Osteocyte (in vitro differentiated cells): ENCODE measurements at regions not wholly inside any gene's neighbourhood (a gene's known extent, or its start where the extent isn't known, plus 50 kb on each side); places are given as distances from the start of the nearest gene placed in this dataset.
"Not testable (repeated sequence)": the region's sequence is repeated elsewhere in the genome, so short reads cannot be mapped to it uniquely, and the experiment has no call there.

ENCODE experiments used
- DNase-seq: peaks from one replicate; pipeline ENCODE4 v3.0.0; 2021; ENCODE audit warnings: mixed read lengths; ENCODE audit not compliant: unreplicated experiment; ENCODE audit errors: extremely low spot score
- H3K27ac Mint-ChIP-seq: one replicate; pipeline ENCODE4 v1.8.0; 2021; ENCODE audit warnings: mild to moderate bottlenecking, mixed read lengths; ENCODE audit not compliant: unreplicated experiment
- H3K27me3 Mint-ChIP-seq: one replicate; pipeline ENCODE4 v1.8.0; 2021; ENCODE audit warnings: mixed read lengths; ENCODE audit not compliant: unreplicated experiment
- H3K36me3 Mint-ChIP-seq: one replicate; pipeline ENCODE4 v1.8.0; 2021; ENCODE audit warnings: mixed read lengths; ENCODE audit not compliant: unreplicated experiment
- H3K4me1 Mint-ChIP-seq: one replicate; pipeline ENCODE4 v1.8.0; 2021; ENCODE audit warnings: mixed read lengths; ENCODE audit not compliant: unreplicated experiment
- H3K4me3 Mint-ChIP-seq: one replicate; pipeline ENCODE4 v1.8.0; 2021; ENCODE audit warnings: mild to moderate bottlenecking, moderate library complexity, mixed read lengths; ENCODE audit not compliant: unreplicated experiment
- H3K9me3 Mint-ChIP-seq: one replicate; pipeline ENCODE4 v1.8.0; 2021; ENCODE audit warnings: mixed read lengths; ENCODE audit not compliant: unreplicated experiment
- CTCF ChIP-seq: fragments of 200-600 bp; sonication (generic); IDR thresholded peaks from 2 replicates; pipeline ENCODE4 v1.5.0; 2021; ENCODE audit warnings: antibody characterized with exemption, mild to moderate bottlenecking, moderate library complexity

- Mint-ChIP-seq H3K27me3 (no peaks in the 10 kb centered on the region), H3K9me3 (peaks cover 8% of the 10 kb centered on the region), H3K4me1 (no peaks in the 10 kb centered on the region), H3K4me3 (no peak overlapping the region), H3K36me3 (no peaks in the 10 kb centered on the region), H3K27ac (no peak overlapping the region)
- no peak for DNase-seq
- no peak for TF ChIP-seq CTCF
Measured at GRCh38 chr9:31916591-31917241, 467.7 kb upstream of the ACO1 start.

DNA sequence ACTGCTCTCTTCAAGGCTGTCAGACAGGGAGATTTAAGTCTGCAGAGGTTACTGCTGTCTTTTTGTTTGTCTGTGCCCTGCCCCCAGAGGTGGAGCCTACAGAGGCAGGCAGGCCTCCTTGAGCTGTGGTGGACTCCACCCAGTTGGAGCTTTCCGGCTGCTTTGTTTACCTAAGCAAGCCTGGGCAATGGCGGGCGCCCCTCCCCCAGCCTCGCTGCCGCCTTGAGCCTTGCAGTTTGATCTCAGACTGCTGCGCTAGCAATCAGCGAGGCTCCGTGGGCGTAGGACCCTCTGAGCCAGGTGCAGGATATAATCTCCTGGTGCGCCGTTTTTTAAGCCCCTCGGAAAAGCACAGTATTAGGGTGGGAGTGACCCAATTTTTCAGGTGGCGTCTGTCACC lies 446.7 kb upstream of the ACO1 start:
- not testable (repeated sequence) for H3K9me3 Mint-ChIP-seq, H3K4me3 Mint-ChIP-seq, H3K4me1 Mint-ChIP-seq, H3K27me3 Mint-ChIP-seq, H3K27ac Mint-ChIP-seq, H3K36me3 Mint-ChIP-seq, DNase-seq

DNA sequence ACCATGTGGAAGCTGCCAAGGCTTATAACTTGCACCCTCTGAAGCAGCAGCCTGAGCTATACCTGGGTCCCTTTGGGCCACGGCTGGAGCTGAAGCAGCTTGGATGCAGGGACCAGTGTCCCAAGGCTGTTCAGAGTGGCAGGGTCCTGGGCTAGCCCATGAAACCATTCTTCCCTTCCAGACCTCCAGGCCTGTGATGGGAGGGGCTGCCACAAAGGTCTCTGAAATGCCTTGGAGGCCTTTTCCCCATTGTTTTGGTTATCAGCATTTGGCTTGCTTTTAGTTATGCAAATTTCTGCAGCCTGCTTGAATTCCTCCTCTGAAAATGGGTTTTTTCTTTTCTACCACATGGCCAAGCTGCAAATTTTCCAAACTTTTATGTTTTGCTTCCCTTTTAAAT lies 433.7 kb upstream of the ACO1 start:
- TF ChIP-seq CTCF: no peak
- Mint-ChIP-seq H3K4me1 (no peaks in the 10 kb centered on the region), H3K27me3 (no peaks in the 10 kb centered on the region), H3K27ac (no peak overlapping the region), H3K9me3 (peaks cover 16% of the 10 kb centered on the region), H3K36me3 (no peaks in the 10 kb centered on the region), H3K4me3 (no peak overlapping the region)
- DNase-seq: no peak

- Mint-ChIP-seq H3K27me3 (no peaks in the 10 kb centered on the region), H3K27ac (no peak overlapping the region), H3K4me3 (no peak overlapping the region), H3K9me3 (peaks cover 55% of the 10 kb centered on the region), H3K36me3 (no peaks in the 10 kb centered on the region), H3K4me1 (no peaks in the 10 kb centered on the region)
- TF ChIP-seq CTCF: no peak
- no peak for DNase-seq
Measured at GRCh38 chr9:31958572-31958971, 425.9 kb upstream of the ACO1 start.

DNA sequence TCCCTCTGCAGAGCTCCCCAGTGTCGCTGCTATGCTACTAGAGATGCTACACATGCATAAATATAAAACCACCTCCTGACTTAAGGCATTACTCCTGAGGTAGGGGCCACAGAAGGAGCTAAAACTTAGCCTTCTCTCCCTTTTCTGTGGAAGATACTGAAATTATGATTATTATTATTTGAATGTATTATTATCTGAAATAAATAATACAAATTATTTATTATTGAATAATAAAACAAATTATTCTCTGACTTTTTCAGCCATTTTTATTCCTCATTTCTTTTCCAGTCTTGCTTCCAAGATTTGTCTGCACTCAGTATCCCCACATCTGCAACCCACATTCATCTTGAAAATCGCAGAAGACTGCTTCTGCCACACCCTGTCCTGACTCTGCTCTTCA lies 414.9 kb upstream of the ACO1 start:
- Mint-ChIP-seq H3K27me3 (no peaks in the 10 kb centered on the region), H3K36me3 (no peaks in the 10 kb centered on the region), H3K9me3 (no peaks in the 10 kb centered on the region), H3K27ac (no peak overlapping the region), H3K4me3 (no peak overlapping the region), H3K4me1 (no peaks in the 10 kb centered on the region)
- no peak for DNase-seq
- TF ChIP-seq CTCF: no peak

GRCh38 chr9:31983895-31984294 lies 400.5 kb upstream of the ACO1 start:
- H3K36me3 Mint-ChIP-seq: no peaks in the 10 kb centered on the region
- H3K27me3 Mint-ChIP-seq: no peaks in the 10 kb centered on the region
- DNase-seq: no peak
- H3K4me3 Mint-ChIP-seq: no peak overlapping the region
- no peaks in the 10 kb centered on the region for H3K4me1 Mint-ChIP-seq
- H3K9me3 Mint-ChIP-seq: peaks cover 20% of the 10 kb centered on the region
- TF ChIP-seq CTCF: no peak
- no peak overlapping the region for H3K27ac Mint-ChIP-seq
